GM19351 (cell line): ENCODE measurements at regions not wholly inside any gene's neighbourhood (a gene's known extent, or its start where the extent isn't known, plus 50 kb on each side); places are given as distances from the start of the nearest gene placed in this dataset.
"Not testable (repeated sequence)": the region's sequence is repeated elsewhere in the genome, so short reads cannot be mapped to it uniquely, and the experiment has no call there.

Source experiments
- ATAC-seq: cut with Tn5 transposase; IDR thresholded peaks from one replicate; pipeline ENCODE4 v1.9.1; 2021; ENCODE audit warnings: mild to moderate bottlenecking, moderate library complexity; ENCODE audit not compliant: unreplicated experiment

GRCh38 chr13:103605546-103606326, 539.5 kb upstream of the SLC10A2 start:
- no peak for ATAC-seq

GRCh38 chr13:103599870-103600269, 533.7 kb upstream of the SLC10A2 start:
- not testable (repeated sequence) for ATAC-seq

GRCh38 chr13:103598671-103599070, 532.5 kb upstream of the SLC10A2 start:
- no peak for ATAC-seq

GRCh38 chr13:103573446-103573845, 507.2 kb upstream of the SLC10A2 start:
- no peak for ATAC-seq

GRCh38 chr13:103568314-103568713, 502.1 kb upstream of the SLC10A2 start:
- no peak for ATAC-seq

GRCh38 chr13:103557878-103558277, 491.7 kb upstream of the SLC10A2 start:
- no peak for ATAC-seq

GRCh38 chr13:103556681-103557080, 490.5 kb upstream of the SLC10A2 start:
- ATAC-seq = no peak

- no peak for ATAC-seq
These were observed 481.7 kb upstream of the SLC10A2 start for GRCh38 chr13:103547914-103548313.

GRCh38 chr13:103546271-103546670, 480.1 kb upstream of the SLC10A2 start:
- ATAC-seq = no peak

GRCh38 chr13:103542648-103543047, 476.4 kb upstream of the SLC10A2 start:
- ATAC-seq = no peak

- no peak for ATAC-seq
These were observed 474.2 kb upstream of the SLC10A2 start for GRCh38 chr13:103540382-103540765.

GRCh38 chr13:103539721-103540381, 473.6 kb upstream of the SLC10A2 start:
- ATAC-seq = no peak

GRCh38 chr13:103539265-103539664, 473.0 kb upstream of the SLC10A2 start:
- no peak for ATAC-seq

- ATAC-seq = no peak
These were observed 471.4 kb upstream of the SLC10A2 start for GRCh38 chr13:103537616-103538015.

- no peak for ATAC-seq
These were observed 465.1 kb upstream of the SLC10A2 start for GRCh38 chr13:103531278-103531677.

- no peak for ATAC-seq
These were observed 462.2 kb upstream of the SLC10A2 start for GRCh38 chr13:103528437-103528836.

GRCh38 chr13:103525530-103525929, 459.3 kb upstream of the SLC10A2 start:
- ATAC-seq = no peak

GRCh38 chr13:103523858-103524257, 457.6 kb upstream of the SLC10A2 start:
- ATAC-seq = no peak

- ATAC-seq = no peak
These were observed 455.3 kb upstream of the SLC10A2 start for GRCh38 chr13:103521532-103521931.

GRCh38 chr13:103517768-103518102, 451.5 kb upstream of the SLC10A2 start:
- ATAC-seq = no peak

GRCh38 chr13:103517066-103517767, 451.0 kb upstream of the SLC10A2 start:
- ATAC-seq = peak; percentile 51
